HG03108 (cell line): ENCODE measurements at regions not wholly inside any gene's neighbourhood (a gene's known extent, or its start where the extent isn't known, plus 50 kb on each side); places are given as distances from the start of the nearest gene placed in this dataset.

Experiments used
- ATAC-seq: cut with Tn5 transposase; IDR thresholded peaks from one replicate; pipeline ENCODE4 v1.9.1; 2021; ENCODE audit warnings: moderate library complexity; ENCODE audit not compliant: unreplicated experiment

GRCh38 chr3:23028294-23028693 is 174.8 kb upstream of the UBE2E2 start:
- no peak for ATAC-seq

GRCh38 chr3:23029001-23029400 is 174.1 kb upstream of the UBE2E2 start:
- ATAC-seq = no peak

GRCh38 chr3:23035927-23036640 is 167.0 kb upstream of the UBE2E2 start:
- no peak for ATAC-seq

- ATAC-seq = no peak
Measured at GRCh38 chr3:23036728-23037127, 166.4 kb upstream of the UBE2E2 start.

DNA sequence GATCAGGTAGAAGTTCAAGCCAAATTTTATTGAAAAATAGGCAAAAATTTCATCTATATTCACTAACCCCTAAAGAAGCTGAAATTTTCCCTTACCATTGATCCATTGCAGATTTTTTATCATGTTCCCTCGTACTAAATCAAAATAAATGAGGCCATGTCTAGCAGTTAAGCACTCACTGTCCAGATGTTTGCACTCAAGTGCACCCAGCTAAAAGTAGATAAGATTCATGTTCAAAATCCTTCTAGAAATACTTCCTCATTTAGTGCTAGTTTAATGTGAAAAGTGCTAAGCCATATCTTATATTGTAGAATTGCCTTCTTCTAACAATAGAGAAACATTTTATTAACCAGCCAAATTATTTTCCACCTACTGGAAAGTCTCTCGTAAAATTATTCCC is 164.7 kb upstream of the UBE2E2 start:
- ATAC-seq = no peak

DNA sequence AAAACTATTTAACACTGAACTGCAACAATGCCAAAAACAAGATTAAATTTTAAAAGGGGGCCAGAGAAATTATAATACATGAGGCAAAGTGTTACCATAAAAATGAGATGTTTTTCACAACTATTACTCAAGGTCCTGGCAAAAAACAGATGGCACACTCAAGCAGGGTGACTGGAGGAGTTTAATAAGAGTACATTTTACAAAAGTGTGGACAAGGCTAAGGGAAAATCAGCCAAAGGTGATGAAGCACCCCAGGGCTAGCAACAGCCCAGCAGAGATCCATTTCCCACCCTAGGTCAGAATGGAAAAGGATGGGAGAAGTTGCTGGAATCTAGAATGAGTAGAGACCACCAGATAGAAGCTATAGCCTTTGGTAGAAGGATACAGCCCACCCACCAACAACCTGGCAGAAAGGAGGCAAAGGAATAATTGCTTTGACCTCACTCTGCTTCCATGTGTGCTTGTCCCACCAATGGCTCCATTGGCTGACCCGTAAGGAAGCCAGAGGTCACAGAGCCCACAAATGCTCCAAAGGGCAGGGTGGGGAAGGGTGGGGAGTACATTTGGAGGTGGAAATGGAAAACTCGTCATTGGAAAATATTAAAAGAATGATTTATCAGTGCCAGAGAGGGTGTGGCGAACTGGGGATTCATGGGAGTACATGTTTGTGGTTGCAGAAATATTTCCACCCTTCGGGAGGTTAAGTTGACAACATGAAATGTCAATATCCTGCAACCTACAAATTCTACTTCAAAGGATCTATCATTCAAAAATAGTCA is 161.0 kb upstream of the UBE2E2 start:
- no peak for ATAC-seq

GRCh38 chr3:23044463-23044862 is 158.7 kb upstream of the UBE2E2 start:
- no peak for ATAC-seq

DNA sequence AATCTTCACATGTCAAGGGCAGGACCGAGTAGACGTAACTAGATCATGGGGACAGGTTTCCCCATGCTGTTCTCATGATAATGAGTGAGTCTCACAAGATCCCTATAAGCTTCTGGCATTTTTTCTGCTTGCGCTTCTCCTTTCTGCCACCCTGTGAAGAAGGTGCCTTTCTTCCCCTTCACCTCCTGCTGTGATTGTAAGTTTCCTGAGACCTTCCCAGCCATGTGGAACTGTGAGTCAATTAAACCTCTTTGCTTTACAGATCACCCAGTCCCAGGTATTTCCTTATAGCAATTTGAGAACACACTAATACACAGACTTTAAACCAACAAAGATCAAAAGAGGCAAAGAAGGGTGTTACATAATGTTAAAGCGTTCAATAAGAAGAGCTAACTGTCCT is 156.6 kb upstream of the UBE2E2 start:
- no peak for ATAC-seq

DNA sequence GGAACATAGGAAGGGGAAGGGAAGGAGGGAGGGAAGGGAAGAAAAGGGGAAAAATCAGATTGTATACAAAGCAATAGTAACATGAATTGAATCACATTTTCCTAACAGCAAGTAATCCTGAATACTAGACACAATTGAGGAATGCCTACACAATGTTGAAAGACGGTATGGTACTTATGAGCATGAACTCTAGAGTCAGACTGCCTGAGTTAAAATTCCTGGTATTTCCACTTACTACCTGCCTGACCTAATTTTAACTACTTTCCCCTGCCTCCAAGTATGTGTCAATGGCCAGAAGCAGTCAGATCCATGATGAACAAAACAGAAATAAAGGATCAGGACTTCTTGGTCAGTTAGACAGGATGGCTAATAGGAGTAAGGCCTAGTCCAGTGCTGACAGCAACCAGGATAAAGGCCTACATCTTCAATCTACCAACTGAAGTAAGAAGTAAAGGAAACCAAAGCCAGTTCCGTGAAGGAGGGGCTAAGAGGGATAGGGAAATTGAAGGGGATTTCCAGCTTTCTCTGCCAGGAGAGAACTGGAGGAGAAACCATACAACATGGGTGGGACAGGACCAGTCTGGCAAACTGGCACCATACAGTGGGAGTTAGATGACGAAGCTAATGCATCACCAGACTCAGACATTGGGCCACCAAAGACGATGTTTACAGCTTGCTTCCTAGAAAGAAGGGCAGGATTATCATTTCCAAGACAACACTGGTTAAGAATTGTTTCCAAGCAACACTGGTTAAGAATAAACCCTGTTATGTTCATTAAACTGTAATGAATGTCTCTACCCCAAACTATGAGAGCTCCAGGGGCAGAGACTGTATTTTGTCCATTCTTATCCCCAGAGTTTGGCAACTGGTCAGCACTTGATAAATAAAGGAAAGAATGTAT is 151.6 kb upstream of the UBE2E2 start:
- ATAC-seq = no peak

GRCh38 chr3:23052208-23052607 is 150.9 kb upstream of the UBE2E2 start:
- no peak for ATAC-seq

DNA sequence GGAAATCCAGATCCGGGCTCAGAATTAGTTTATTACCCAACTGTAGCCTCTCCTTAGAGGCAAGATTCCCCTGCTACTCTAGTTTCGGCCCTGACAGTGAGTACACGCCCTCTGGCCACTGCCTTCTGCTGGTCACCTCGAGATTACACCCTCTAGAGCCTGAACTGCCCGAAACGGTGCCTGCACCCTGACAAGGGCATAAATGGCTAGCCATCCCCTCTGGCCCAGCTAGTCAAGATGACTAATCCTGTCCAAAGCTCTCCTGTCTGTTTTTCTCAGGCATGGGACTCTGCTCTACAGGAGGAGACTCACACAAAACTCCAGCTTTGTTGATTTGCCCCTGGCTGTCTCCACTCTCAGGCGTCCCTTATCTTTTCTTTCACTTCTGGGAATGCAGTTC is 150.5 kb upstream of the UBE2E2 start:
- no peak for ATAC-seq

DNA sequence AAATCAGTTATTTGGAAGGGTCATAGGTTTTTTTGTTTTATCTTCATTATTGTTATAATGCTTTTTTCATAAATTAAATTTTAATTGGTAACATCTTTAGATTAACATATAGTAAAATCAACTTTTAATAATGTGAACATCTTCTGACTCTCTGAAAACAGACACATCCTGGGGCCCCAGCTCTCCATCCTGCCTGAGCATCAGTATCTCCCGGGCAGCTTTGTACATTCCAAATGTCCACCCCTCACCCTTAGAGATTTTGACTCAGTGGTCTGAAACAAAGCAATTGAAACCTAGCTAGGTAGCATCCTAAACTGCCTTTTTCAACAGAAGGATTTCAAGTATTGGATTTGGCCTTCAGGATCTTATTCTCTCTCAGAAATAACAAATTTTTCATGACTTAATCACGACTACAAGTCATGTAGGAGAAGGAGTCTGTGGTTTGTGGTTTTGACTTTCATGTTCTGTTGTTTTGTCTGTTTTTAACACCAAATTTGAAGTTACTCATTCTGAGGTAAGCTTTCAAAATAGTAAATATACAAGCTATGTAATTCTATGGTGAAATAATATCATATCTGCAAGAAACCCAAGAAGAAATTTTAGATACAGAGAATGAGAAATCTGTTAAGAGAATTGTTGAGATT is 147.3 kb upstream of the UBE2E2 start:
- ATAC-seq = no peak

- ATAC-seq = no peak
Measured at GRCh38 chr3:23062582-23062981, 140.5 kb upstream of the UBE2E2 start.

DNA sequence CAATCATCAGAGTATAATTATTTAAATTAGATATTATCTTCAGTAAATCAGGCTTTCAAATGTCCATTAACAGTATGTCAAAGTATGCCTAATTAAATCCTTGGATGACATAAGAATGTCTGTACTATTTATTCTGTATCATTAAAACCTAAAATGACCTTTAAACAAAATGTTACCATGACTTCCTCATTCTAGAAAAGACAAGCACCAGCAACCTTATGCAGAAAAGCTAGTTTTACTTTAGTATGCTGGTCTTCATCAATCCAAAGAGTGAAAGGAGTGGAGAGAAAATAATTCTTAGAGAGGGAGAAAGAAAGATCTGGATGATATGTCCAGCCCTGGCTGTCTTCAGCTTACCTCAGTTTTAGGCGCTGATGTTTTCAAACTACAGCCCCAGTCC is 140.1 kb upstream of the UBE2E2 start:
- no peak for ATAC-seq

DNA sequence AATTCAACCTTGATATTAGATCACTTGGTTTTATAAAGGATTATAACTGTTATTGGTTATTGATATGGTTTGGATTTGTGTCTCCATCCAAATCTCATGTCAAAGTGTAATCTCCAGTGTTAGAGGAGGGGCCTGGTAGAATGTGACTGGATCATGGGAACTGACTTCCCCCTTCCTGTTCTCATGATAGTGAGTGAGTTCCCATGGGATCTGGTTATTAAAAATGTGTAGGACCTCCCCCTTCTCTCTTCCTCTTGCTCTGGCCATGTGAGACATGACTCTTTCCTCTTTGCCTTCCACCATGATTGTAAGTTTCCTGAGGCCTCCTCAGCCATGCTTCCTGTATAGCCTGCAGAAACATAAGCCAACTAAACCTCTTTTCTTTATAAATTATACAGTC is 136.0 kb upstream of the UBE2E2 start:
- no peak for ATAC-seq

GRCh38 chr3:23068016-23068728 is 135.0 kb upstream of the UBE2E2 start:
- ATAC-seq = no peak

DNA sequence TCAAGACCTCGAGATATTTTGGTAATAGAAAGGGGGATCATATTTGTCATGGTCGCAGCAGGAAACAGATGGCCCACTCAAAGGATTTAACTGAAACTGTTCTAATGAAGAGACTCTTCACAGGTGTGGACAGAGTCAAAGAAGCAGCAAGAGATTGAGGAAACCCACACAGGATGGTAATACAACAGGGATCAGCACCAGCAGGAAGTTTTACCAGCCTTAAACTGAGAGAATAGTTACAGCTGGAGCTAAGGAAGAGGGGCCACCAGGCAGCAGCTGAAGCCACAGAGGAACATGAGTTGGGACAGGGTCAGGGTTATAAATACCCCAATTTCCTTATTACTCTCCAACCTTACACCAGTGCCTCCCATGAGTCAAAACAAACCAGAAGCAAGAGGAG is 131.8 kb upstream of the UBE2E2 start:
- ATAC-seq = peak; percentile 20

DNA sequence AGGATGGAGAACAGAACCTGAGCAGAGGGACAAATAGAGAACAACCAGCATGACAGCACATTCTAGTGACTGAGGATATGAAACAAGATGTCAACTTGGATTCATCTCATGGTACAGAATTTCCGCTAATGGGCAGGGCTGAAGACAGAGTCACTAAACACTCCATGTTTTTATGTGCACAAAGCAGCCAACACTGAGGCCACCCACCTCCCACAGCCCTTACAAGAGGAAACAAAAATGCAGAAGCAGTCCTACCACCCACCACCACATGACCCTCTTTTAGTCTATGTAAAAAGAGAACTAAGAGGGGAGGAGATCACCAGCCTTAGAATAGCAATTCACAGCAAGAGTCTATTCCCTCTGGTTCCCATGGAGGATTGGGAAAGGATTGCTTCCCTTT is 131.4 kb upstream of the UBE2E2 start:
- peak; percentile 46 for ATAC-seq

DNA sequence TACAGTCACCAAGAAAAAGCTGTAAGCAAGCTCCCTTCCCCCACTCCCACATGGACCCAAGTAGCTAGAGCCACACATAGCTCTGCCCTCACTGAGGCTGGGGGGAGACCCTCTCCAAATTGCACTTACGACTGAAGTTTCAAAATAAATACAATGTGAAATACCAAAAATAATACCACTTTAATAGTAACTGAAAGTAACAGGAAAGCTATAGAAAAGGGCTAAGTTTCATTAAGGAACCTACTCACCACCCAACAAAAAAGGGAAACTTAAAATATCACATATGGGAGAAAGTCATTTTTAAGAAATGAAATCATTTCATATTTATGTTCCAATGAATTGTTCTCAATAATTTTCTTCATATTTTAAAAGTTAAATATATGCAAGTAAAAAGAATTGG is 130.4 kb upstream of the UBE2E2 start:
- no peak for ATAC-seq

GRCh38 chr3:23073724-23074305 is 129.3 kb upstream of the UBE2E2 start:
- no peak for ATAC-seq
